GM13976 (cell line): ENCODE measurements at regions not wholly inside any gene's neighbourhood (a gene's known extent, or its start where the extent isn't known, plus 50 kb on each side); places are given as distances from the start of the nearest gene placed in this dataset.

Experiments
- DNase-seq: peaks from one replicate; pipeline ENCODE4 v3.0.0; 2012; ENCODE audit warnings: low spot score
- CTCF ChIP-seq: IDR thresholded peaks from 2 replicates; pipeline ENCODE4 v1.5.1; 2012; ENCODE audit warnings: borderline replicate concordance, mild to moderate bottlenecking; ENCODE audit not compliant: insufficient read depth; ENCODE audit errors: extremely low read depth, missing control alignments, control extremely low read depth
- in situ Hi-C: fragments of 300-500 bp; cut with MboI; formaldehyde crosslinking; loops from one replicate; pipeline ENCODE4 v1.12.0; 2022; ENCODE audit warnings: low sequenced_read_pairs, mixed read lengths, inconsistent platforms; ENCODE audit not compliant: unreplicated experiment

GRCh38 chr15:77846986-77847385 lies 214.3 kb upstream of the LINGO1 start:
- no peak for DNase-seq
- TF ChIP-seq CTCF = no peak
- in situ Hi-C loops = no loop called here

- DNase-seq = no peak
- no peak for TF ChIP-seq CTCF
- in situ Hi-C loops = no loop called here
These were observed 213.6 kb upstream of the LINGO1 start for GRCh38 chr15:77846360-77846759.

- TF ChIP-seq CTCF = no peak
- in situ Hi-C loops = no loop called here
- no peak for DNase-seq
These were observed 212.2 kb upstream of the LINGO1 start for GRCh38 chr15:77844798-77845446.

GRCh38 chr15:77843546-77843945 lies 210.8 kb upstream of the LINGO1 start:
- no peak for TF ChIP-seq CTCF
- DNase-seq = no peak
- in situ Hi-C loops = no loop called here

GRCh38 chr15:77840991-77841775 lies 208.5 kb upstream of the LINGO1 start:
- no peak for DNase-seq
- in situ Hi-C loops = no loop called here
- no peak for TF ChIP-seq CTCF

GRCh38 chr15:77839970-77840905 lies 207.5 kb upstream of the LINGO1 start:
- DNase-seq = no peak
- in situ Hi-C loops = no loop called here
- no peak for TF ChIP-seq CTCF
